Thyroid gland (tissue), 4 donors: ENCODE measurements at regions not wholly inside any gene's neighbourhood (a gene's known extent, or its start where the extent isn't known, plus 50 kb on each side); places are given as distances from the start of the nearest gene placed in this dataset.

Experiments used
- CTCF ChIP-seq, 6 experiments: fragments of 200-600 bp in 3 of 6; fragments of 450-650 bp in 3 of 6; sonication (generic) in 3 of 6; IDR thresholded peaks; one replicate each; pipeline ENCODE4 v1.5.1; 2016 to 2019; ENCODE audit warnings: antibody characterized with exemption in 6 of 6, mild to moderate bottlenecking in 2 of 6, inconsistent platforms in 1 of 6, moderate library complexity in 1 of 6
- POLR2A ChIP-seq, 2 donors: fragments of 450-650 bp; IDR thresholded peaks; one replicate each; pipeline ENCODE4 v1.6.1; 2017; ENCODE audit warnings: antibody characterized with exemption in 2 of 2, mild to moderate bottlenecking in 2 of 2, moderate library complexity in 1 of 2

GRCh38 chr19:30690935-30691818 is 319.0 kb downstream of the ZNF536 start:
- no peak for TF ChIP-seq CTCF (IDR thresholded peaks at IDR 0.05)
- no peak for TF ChIP-seq POLR2A (IDR thresholded peaks at IDR 0.05)
